Endothelial cell of umbilical vein (primary cell): ENCODE measurements at regions not wholly inside any gene's neighbourhood (a gene's known extent, or its start where the extent isn't known, plus 50 kb on each side); places are given as distances from the start of the nearest gene placed in this dataset.

Experiments used
- BruUV-seq: library from RNA; stranded (reverse); fragments of 400-500 nt; replicated peaks from 2 replicates; lab custom pipeline; 2021; lab: Mats Ljungman, UMichigan
- CTCF ChIA-PET: fragments of 300-600, 350-600 bp; sonication (Branson Sonifier 250); formaldehyde crosslinking; loops from one replicate; lab custom pipeline; 2021; ENCODE audit warnings: antibody characterized with exemption, inconsistent platforms; lab: Charles Lee
- POLR2A ChIA-PET: fragments of 300-600, 350-600 bp; sonication (Branson Sonifier 250); formaldehyde crosslinking; loops from one replicate; lab custom pipeline; 2021; ENCODE audit warnings: antibody characterized with exemption, inconsistent platforms; lab: Charles Lee
- DNase-seq: peaks from one replicate; pipeline ENCODE4 v3.0.0-alpha.2; 2011; ENCODE audit warnings: low read depth, low spot score
- FAIRE-seq: peaks from 2 replicates; lab custom pipeline; 2011; peaks lifted over from hg19 to GRCh38; lab: Jason Lieb, UNC
- H2AFZ ChIP-seq: 2 replicates; pipeline ENCODE4 v1.6.0; 2012; ENCODE audit warnings: low read depth, low read length, control low read depth, inconsistent platforms
- H3K27ac ChIP-seq: 2 replicates; pipeline ENCODE4 v1.5.1; 2011; ENCODE audit warnings: low read depth, mild to moderate bottlenecking, control low read depth, low read length, moderate library complexity; ENCODE audit not compliant: insufficient read depth
- H3K27me3 ChIP-seq, 2 experiments: 2 replicates each; pipeline versions ENCODE4 v1.6.0 to v1.6.1; 2011; ENCODE audit warnings: low read length in 2 of 2, mixed read lengths in 1 of 2; ENCODE audit not compliant: control insufficient read depth in 2 of 2, insufficient read depth in 2 of 2
- H3K36me3 ChIP-seq, 2 experiments: 2 replicates in 1 of 2; 3 replicates in 1 of 2; pipeline ENCODE4 v1.5.1; 2011; ENCODE audit warnings: low read length in 2 of 2, mild to moderate bottlenecking in 1 of 2, moderate library complexity in 1 of 2; ENCODE audit not compliant: control insufficient read depth in 2 of 2, insufficient read depth in 2 of 2; ENCODE audit errors: extremely low read depth in 1 of 2
- H3K4me1 ChIP-seq: 3 replicates; pipeline ENCODE4 v1.5.1; 2011; ENCODE audit warnings: mild to moderate bottlenecking, low read length; ENCODE audit not compliant: control insufficient read depth, insufficient read depth; ENCODE audit errors: extremely low read depth
- H3K4me2 ChIP-seq: 2 replicates; pipeline ENCODE4 v1.6.1; 2011; ENCODE audit warnings: low read length, control low read depth, mixed read lengths; ENCODE audit not compliant: insufficient read depth
- H3K4me3 ChIP-seq, 3 experiments: fragments of 200-600 bp in 1 of 3; sonication (generic), shearing (Covaris generic) in 1 of 3; replicated peaks in 1 of 3; 2 replicates each; pipeline ENCODE4 v1.5.1; 2011 to 2016; ENCODE audit warnings: control low read depth in 3 of 3, low read length in 3 of 3, mild to moderate bottlenecking in 2 of 3, inconsistent platforms in 1 of 3, low read depth in 1 of 3, moderate library complexity in 1 of 3; ENCODE audit not compliant: insufficient read depth in 1 of 3
- H3K79me2 ChIP-seq: 2 replicates; pipeline ENCODE4 v1.6.0; 2012; ENCODE audit warnings: low read length, inconsistent platforms; ENCODE audit not compliant: control insufficient read depth, insufficient read depth
- H3K9ac ChIP-seq: replicated peaks from 2 replicates; pipeline ENCODE3; 2011; ENCODE audit warnings: low read length, control low read depth; ENCODE audit not compliant: insufficient read depth; ENCODE audit errors: extremely low read depth
- H3K9me1 ChIP-seq: replicated peaks from 3 replicates; pipeline ENCODE4 v1.6.0; 2011; ENCODE audit warnings: mild to moderate bottlenecking, low read length; ENCODE audit not compliant: control insufficient read depth, insufficient read depth; ENCODE audit errors: extremely low read depth
- H3K9me3 ChIP-seq: replicated peaks from 2 replicates; pipeline ENCODE4 v1.5.1; 2012; ENCODE audit warnings: low read length, inconsistent platforms; ENCODE audit not compliant: control insufficient read depth, insufficient read depth
- H4K20me1 ChIP-seq: replicated peaks from 2 replicates; pipeline ENCODE3; 2011; ENCODE audit warnings: mild to moderate bottlenecking, low read length; ENCODE audit not compliant: control insufficient read depth, insufficient read depth; ENCODE audit errors: extremely low read depth
- CTCF ChIP-seq, 2 donors: IDR thresholded peaks; 1 replicate in 1 of 2; 2 replicates in 1 of 2; pipeline ENCODE4 v1.5.1; 2011; ENCODE audit warnings: low read length in 2 of 2, mild to moderate bottlenecking in 2 of 2, moderate library complexity in 2 of 2, control low read depth in 1 of 2, inconsistent platforms in 1 of 2, low read depth in 1 of 2; ENCODE audit not compliant: insufficient read depth in 1 of 2; ENCODE audit errors: extremely low read depth in 1 of 2
- EZH2 ChIP-seq: IDR thresholded peaks from 2 replicates; pipeline ENCODE4 v1.6.1; 2012; ENCODE audit warnings: borderline replicate concordance, low read depth, mild to moderate bottlenecking, moderate library complexity, low read length, inconsistent platforms; ENCODE audit not compliant: severe bottlenecking
- FOS ChIP-seq: IDR thresholded peaks from 2 replicates; pipeline ENCODE4 v1.6.1; 2011; ENCODE audit warnings: mild to moderate bottlenecking, low read length, moderate library complexity, borderline replicate concordance; ENCODE audit not compliant: insufficient read depth
- GATA2 ChIP-seq: IDR thresholded peaks from 2 replicates; pipeline ENCODE4 v1.7.0; 2011; ENCODE audit warnings: low read depth, mild to moderate bottlenecking, moderate library complexity, mixed read lengths, low read length; ENCODE audit not compliant: insufficient read length, insufficient read depth
- JUN ChIP-seq: IDR thresholded peaks from 2 replicates; pipeline ENCODE4 v1.6.1; 2011; ENCODE audit warnings: borderline replicate concordance, low read depth; ENCODE audit not compliant: insufficient read length, insufficient read depth
- MAX ChIP-seq: IDR thresholded peaks from 2 replicates; pipeline ENCODE4 v1.6.1; 2011; ENCODE audit not compliant: insufficient read depth, insufficient read length
- MYC ChIP-seq: IDR thresholded peaks from one replicate; pipeline ENCODE4 v1.6.1; 2011; ENCODE audit warnings: mild to moderate bottlenecking, low read depth, low read length
- POLR2A ChIP-seq: IDR thresholded peaks from 2 replicates; pipeline ENCODE4 v1.6.1; 2012; ENCODE audit warnings: low read depth, mild to moderate bottlenecking, control low read depth, low read length
- POLR2AphosphoS5 ChIP-seq: IDR thresholded peaks from 2 replicates; pipeline ENCODE4 v1.6.1; 2012; ENCODE audit warnings: low read depth, mild to moderate bottlenecking, control low read depth, low read length, moderate library complexity; ENCODE audit not compliant: insufficient read depth
- dilution Hi-C: fragments of 300-500 bp; cut with MboI; formaldehyde crosslinking; loops from one replicate; pipeline ENCODE4 v1.15.0; 2019; ENCODE audit warnings: low sequenced_read_pairs; ENCODE audit not compliant: extremely low pct_ligation_motif_present
- intact Hi-C: fragments of 100-400 bp; cut with micrococcal nuclease; formaldehyde crosslinking; loops from one replicate; pipeline ENCODE4 v1.10.0; 2022

GRCh38 chr16:17775061-17775460 is 304.3 kb upstream of the XYLT1 start:
- intact Hi-C loops (no loop called here), dilution Hi-C loops (no loop called here)
- Histone ChIP-seq H3K4me1 (no peaks in the 10 kb centered on the region), H3K36me3 (no peaks in the 10 kb centered on the region), H4K20me1 (no peaks in the 10 kb centered on the region), H3K9me3 (peaks cover 2% of the 10 kb centered on the region), H3K9me1 (no peaks in the 10 kb centered on the region), H3K79me2 (no peaks in the 10 kb centered on the region), H3K9ac (no peak overlapping the region), H3K4me2 (no peak overlapping the region), H3K27me3 (no peaks in the 10 kb centered on the region), H2AFZ (no peak overlapping the region), H3K4me3 (no peak overlapping the region), H3K27ac (no peak overlapping the region)
- DNase-seq (no peak), FAIRE-seq (no peak)
- ChIA-PET CTCF (no interaction called here), POLR2A (no interaction called here)
- no peak for TF ChIP-seq MYC
- TF ChIP-seq POLR2AphosphoS5: no peak
- TF ChIP-seq GATA2: no peak
- TF ChIP-seq FOS: no peak
- no peak for TF ChIP-seq JUN
- no peak for TF ChIP-seq EZH2
- TF ChIP-seq POLR2A: no peak
- no peak for TF ChIP-seq CTCF (IDR thresholded peaks at IDR 0.05; ENCODE audit: extremely low read depth in 1 of 2, insufficient read depth in 1 of 2, low read depth in 1 of 2, low read length in 2 of 2)
- no peak for TF ChIP-seq MAX
- BruUV-seq: no TSS peak
